Spinal cord (tissue), 9 donors: ENCODE measurements at regions not wholly inside any gene's neighbourhood (a gene's known extent, or its start where the extent isn't known, plus 50 kb on each side); places are given as distances from the start of the nearest gene placed in this dataset.

Experiments
- DNase-seq, 6 donors: peaks; one replicate each; pipeline versions ENCODE4 v3.0.0 to v3.0.0-alpha.2; 2013 to 2015; ENCODE audit warnings: low spot score in 6 of 6, low read depth in 4 of 6
- H3K27ac ChIP-seq: one replicate; pipeline ENCODE4 v1.5.1; 2013; ENCODE audit warnings: low read depth, low read length, control low read depth
- H3K27me3 ChIP-seq: one replicate; pipeline ENCODE4 v1.6.1; 2013; ENCODE audit warnings: low read length; ENCODE audit not compliant: control insufficient read depth, insufficient read depth
- H3K36me3 ChIP-seq: one replicate; pipeline ENCODE4 v1.6.1; 2013; ENCODE audit warnings: low read length; ENCODE audit not compliant: control insufficient read depth, insufficient read depth
- H3K4me1 ChIP-seq: one replicate; pipeline ENCODE4 v1.6.1; 2013; ENCODE audit warnings: low read length; ENCODE audit not compliant: control insufficient read depth, insufficient read depth
- H3K4me3 ChIP-seq: one replicate; pipeline ENCODE4 v1.5.1; 2013; ENCODE audit warnings: low read depth, low read length, control low read depth
- H3K9me3 ChIP-seq: one replicate; pipeline ENCODE4 v1.6.1; 2013; ENCODE audit warnings: low read length; ENCODE audit not compliant: control insufficient read depth, insufficient read depth
- WGBS: methylation state at CpG from one replicate; pipeline ENCODE4 v1.1.5; 2013; ENCODE audit warnings: missing lambda C conversion rate; ENCODE audit not compliant: insufficient coverage; 5-methylcytosine and 5-hydroxymethylcytosine counted together
- donor health status: healthy.

GRCh38 chr12:114852976-114853529 is 169.1 kb upstream of the TBX3 start:
- DNase-seq: peak in 2 of 6 donors; percentile 8 to 77
- Histone ChIP-seq H3K27me3 (no peaks in the 10 kb centered on the region), H3K27ac (no peak overlapping the region), H3K4me3 (no peak overlapping the region), H3K4me1 (no peaks in the 10 kb centered on the region), H3K9me3 (no peaks in the 10 kb centered on the region), H3K36me3 (no peaks in the 10 kb centered on the region)
- 72% methylated on average over 6 of the region's 10 CpGs for WGBS

GRCh38 chr12:114851981-114852380 is 168.0 kb upstream of the TBX3 start:
- H3K27me3 ChIP-seq: no peaks in the 10 kb centered on the region
- H3K9me3 ChIP-seq: no peaks in the 10 kb centered on the region
- no peaks in the 10 kb centered on the region for H3K36me3 ChIP-seq
- H3K4me1 ChIP-seq: no peaks in the 10 kb centered on the region
- no peak for DNase-seq
- WGBS: 92% methylated on average over 5 of the region's 7 CpGs
- no peak overlapping the region for H3K4me3 ChIP-seq
- no peak overlapping the region for H3K27ac ChIP-seq

- Histone ChIP-seq H3K4me3 (no peak overlapping the region), H3K9me3 (no peaks in the 10 kb centered on the region), H3K27me3 (no peaks in the 10 kb centered on the region), H3K4me1 (no peaks in the 10 kb centered on the region), H3K27ac (no peak overlapping the region), H3K36me3 (no peaks in the 10 kb centered on the region)
- WGBS: no CpG with 5 or more reads among the region's 7 CpGs
- no peak for DNase-seq
Measured at GRCh38 chr12:114850661-114851275, 166.8 kb upstream of the TBX3 start.

- no peaks in the 10 kb centered on the region for H3K36me3 ChIP-seq
- DNase-seq: peak in 2 of 6 donors; percentile 53 to 77
- H3K27me3 ChIP-seq: no peaks in the 10 kb centered on the region
- WGBS: 40% methylated on average over 1 of the region's 2 CpGs
- H3K9me3 ChIP-seq: no peaks in the 10 kb centered on the region
- H3K27ac ChIP-seq: no peak overlapping the region
- H3K4me3 ChIP-seq: no peak overlapping the region
- no peaks in the 10 kb centered on the region for H3K4me1 ChIP-seq
Measured at GRCh38 chr12:114848666-114849065, 164.7 kb upstream of the TBX3 start.

- Histone ChIP-seq H3K9me3 (no peaks in the 10 kb centered on the region), H3K4me1 (no peaks in the 10 kb centered on the region), H3K4me3 (no peak overlapping the region), H3K27me3 (no peaks in the 10 kb centered on the region), H3K36me3 (no peaks in the 10 kb centered on the region), H3K27ac (no peak overlapping the region)
- no peak for DNase-seq
- WGBS: 57% methylated on average over 3 of the region's 11 CpGs
Measured at GRCh38 chr12:114847441-114848035, 163.6 kb upstream of the TBX3 start.

- no peaks in the 10 kb centered on the region for H3K4me1 ChIP-seq
- no peak overlapping the region for H3K27ac ChIP-seq
- no peak for DNase-seq
- H3K9me3 ChIP-seq: no peaks in the 10 kb centered on the region
- H3K4me3 ChIP-seq: no peak overlapping the region
- H3K27me3 ChIP-seq: no peaks in the 10 kb centered on the region
- no peaks in the 10 kb centered on the region for H3K36me3 ChIP-seq
- 87% methylated on average over 8 of the region's 8 CpGs for WGBS
Measured at GRCh38 chr12:114846771-114847170, 162.8 kb upstream of the TBX3 start.

GRCh38 chr12:114841557-114842251 is 157.7 kb upstream of the TBX3 start:
- Histone ChIP-seq H3K27ac (no peak overlapping the region), H3K27me3 (no peaks in the 10 kb centered on the region), H3K9me3 (no peaks in the 10 kb centered on the region), H3K4me1 (no peaks in the 10 kb centered on the region), H3K4me3 (no peak overlapping the region), H3K36me3 (no peaks in the 10 kb centered on the region)
- DNase-seq: no peak
- 30% methylated on average over 3 of the region's 5 CpGs for WGBS

- H3K27me3 ChIP-seq: no peaks in the 10 kb centered on the region
- no peaks in the 10 kb centered on the region for H3K4me1 ChIP-seq
- 84% methylated on average over 9 of the region's 9 CpGs for WGBS
- H3K4me3 ChIP-seq: no peak overlapping the region
- DNase-seq: no peak
- H3K27ac ChIP-seq: no peak overlapping the region
- H3K36me3 ChIP-seq: no peaks in the 10 kb centered on the region
- peaks cover 3% of the 10 kb centered on the region for H3K9me3 ChIP-seq
Measured at GRCh38 chr12:114838480-114838879, 154.5 kb upstream of the TBX3 start.

- Histone ChIP-seq H3K27ac (no peak overlapping the region), H3K9me3 (peaks cover 3% of the 10 kb centered on the region), H3K27me3 (no peaks in the 10 kb centered on the region), H3K36me3 (no peaks in the 10 kb centered on the region), H3K4me1 (no peaks in the 10 kb centered on the region), H3K4me3 (no peak overlapping the region)
- no CpG with 5 or more reads among the region's 3 CpGs for WGBS
- DNase-seq: no peak
Measured at GRCh38 chr12:114836609-114837008, 152.6 kb upstream of the TBX3 start.
